GM12878 (cell line): ENCODE measurements at regions not wholly inside any gene's neighbourhood (a gene's known extent, or its start where the extent isn't known, plus 50 kb on each side); places are given as distances from the start of the nearest gene placed in this dataset.

Experiments
- ATF7 ChIP-seq: fragments of 450-650 bp; IDR thresholded peaks from 2 replicates; pipeline ENCODE4 v1.6.1; 2016; ENCODE audit warnings: low read depth, mild to moderate bottlenecking
- CTCF ChIP-seq, 3 experiments: IDR thresholded peaks in 2 of 3; conservative IDR thresholded peaks in 1 of 3; 2 replicates each; pipeline ENCODE4 v1.5.1; 2011; ENCODE audit warnings: low read depth in 3 of 3, low read length in 3 of 3, mild to moderate bottlenecking in 3 of 3, control low read depth in 2 of 3, moderate library complexity in 2 of 3, inconsistent platforms in 1 of 3, mixed read lengths in 1 of 3; ENCODE audit not compliant: control insufficient read depth in 2 of 3, insufficient read depth in 1 of 3; ENCODE audit errors: extremely low read depth in 1 of 3
- GATAD2B ChIP-seq: fragments of 450-650 bp; conservative IDR thresholded peaks from 2 replicates; pipeline ENCODE4 v1.6.1; 2017; ENCODE audit warnings: low read depth, mild to moderate bottlenecking, moderate library complexity
- HDAC2 ChIP-seq: fragments of 200-600 bp; sonication (generic); IDR thresholded peaks from 2 replicates; pipeline ENCODE4 v1.6.1; 2017
- JUND ChIP-seq: IDR thresholded peaks from 2 replicates; pipeline ENCODE4 v1.6.1; 2012; ENCODE audit warnings: low read depth, mild to moderate bottlenecking, low read length, improper control_type of control experiment, moderate library complexity
- MEF2B ChIP-seq: fragments of 450-650 bp; IDR thresholded peaks from 2 replicates; pipeline ENCODE4 v1.6.1; 2018; ENCODE audit warnings: mild to moderate bottlenecking, moderate library complexity; ENCODE audit not compliant: partially characterized antibody, poor library complexity, severe bottlenecking
- SIX5 ChIP-seq: IDR thresholded peaks from 2 replicates; pipeline ENCODE4 v1.6.1; 2011; ENCODE audit warnings: mild to moderate bottlenecking, low read depth, low read length, moderate library complexity; ENCODE audit not compliant: severe bottlenecking
- SMAD5 ChIP-seq: IDR thresholded peaks from 2 replicates; pipeline ENCODE4 v1.6.1; 2016; ENCODE audit warnings: antibody characterized with exemption, low read depth
- ZBED1 ChIP-seq: IDR thresholded peaks from 2 replicates; pipeline ENCODE4 v1.6.1; 2016; ENCODE audit warnings: borderline replicate concordance
- ZNF384 ChIP-seq: IDR thresholded peaks from 2 replicates; pipeline ENCODE4 v1.6.1; 2012; ENCODE audit warnings: low read depth, mild to moderate bottlenecking, low read length, improper control_type of control experiment, borderline replicate concordance
- ZNF687 ChIP-seq: fragments of 450-650 bp; IDR thresholded peaks from 2 replicates; pipeline ENCODE4 v1.6.1; 2017; ENCODE audit warnings: mild to moderate bottlenecking, moderate library complexity

GRCh38 chr6:144344646-144345045 lies 59.5 kb downstream of the UTRN start (continued):
- no peak for TF ChIP-seq CTCF (IDR thresholded peaks at IDR 0.05 in 2 of 3, conservative IDR thresholded peaks at IDR 0.05 in 1 of 3; ENCODE audit: control insufficient read depth in 2 of 3, extremely low read depth in 1 of 3, insufficient read depth in 1 of 3, low read depth in 3 of 3, low read length in 3 of 3)
- TF ChIP-seq ZNF687: peak; percentile 67
- TF ChIP-seq ATF7: 0 out of 2 replicates have a peak, but pooled peaks have one; percentile 8
- TF ChIP-seq SMAD5: no peak
- TF ChIP-seq GATAD2B: no peak
- TF ChIP-seq HDAC2: no peak
- no peak for TF ChIP-seq ZBED1
- peak; percentile 1 for TF ChIP-seq SIX5
- TF ChIP-seq ZNF384: no peak
- no peak for TF ChIP-seq MEF2B
- TF ChIP-seq JUND: no peak
